ENCODE measurements at regions not wholly inside any gene's neighbourhood (a gene's known extent, or its start where the extent isn't known, plus 50 kb on each side); places are given as distances from the start of the nearest gene placed in this dataset.

- DNase-seq (ENCODE audit: low spot score): no peak
Observed at GRCh38 chr6:145486306-145486705, 249.0 kb downstream of the EPM2A start.

- no peak for DNase-seq (ENCODE audit: low spot score)
Observed at GRCh38 chr6:145489583-145489982, 245.7 kb downstream of the EPM2A start.

GRCh38 chr6:145490068-145490467 lies 245.3 kb downstream of the EPM2A start:
- no peak for DNase-seq (ENCODE audit: low spot score)

- DNase-seq (ENCODE audit: low spot score): no peak
Observed at GRCh38 chr6:145491126-145491525, 244.2 kb downstream of the EPM2A start.

- no peak for DNase-seq (ENCODE audit: low spot score)
Observed at GRCh38 chr6:145497006-145497405, 238.3 kb downstream of the EPM2A start.

GRCh38 chr6:145498425-145498824 lies 236.9 kb downstream of the EPM2A start:
- no peak for DNase-seq (ENCODE audit: low spot score)

- DNase-seq (ENCODE audit: low spot score): no peak
Observed at GRCh38 chr6:145502416-145502815, 232.9 kb downstream of the EPM2A start.

- DNase-seq (ENCODE audit: low spot score): no peak
Observed at GRCh38 chr6:145506136-145506535, 229.2 kb downstream of the EPM2A start.

- DNase-seq (ENCODE audit: low spot score): no peak
Observed at GRCh38 chr6:145506565-145506964, 228.8 kb downstream of the EPM2A start.

GRCh38 chr6:145507239-145507638 lies 228.1 kb downstream of the EPM2A start:
- DNase-seq (ENCODE audit: low spot score): no peak

- no peak for DNase-seq (ENCODE audit: low spot score)
Observed at GRCh38 chr6:145508107-145508506, 227.2 kb downstream of the EPM2A start.

GRCh38 chr6:145517492-145517891 lies 217.8 kb downstream of the EPM2A start:
- no peak for DNase-seq (ENCODE audit: low spot score)

- no peak for DNase-seq (ENCODE audit: low spot score)
Observed at GRCh38 chr6:145525038-145525437, 210.3 kb downstream of the EPM2A start.

- DNase-seq (ENCODE audit: low spot score): no peak
Observed at GRCh38 chr6:145529582-145529981, 205.7 kb downstream of the EPM2A start.

GRCh38 chr6:145530454-145530853 lies 204.9 kb downstream of the EPM2A start:
- DNase-seq (ENCODE audit: low spot score): no peak

- no peak for DNase-seq (ENCODE audit: low spot score)
Observed at GRCh38 chr6:145531032-145531431, 204.3 kb downstream of the EPM2A start.

- DNase-seq (ENCODE audit: low spot score): no peak
Observed at GRCh38 chr6:145531822-145532221, 203.5 kb downstream of the EPM2A start.

- DNase-seq (ENCODE audit: low spot score): no peak
Observed at GRCh38 chr6:145532361-145532760, 203.0 kb downstream of the EPM2A start.

- DNase-seq (ENCODE audit: low spot score): no peak
Observed at GRCh38 chr6:145534989-145535388, 200.3 kb downstream of the EPM2A start.

GRCh38 chr6:145538989-145539388 lies 196.3 kb downstream of the EPM2A start:
- DNase-seq (ENCODE audit: low spot score): no peak

- DNase-seq (ENCODE audit: low spot score): no peak
Observed at GRCh38 chr6:145539831-145540230, 195.5 kb downstream of the EPM2A start.

GRCh38 chr6:145540741-145541140 lies 194.6 kb downstream of the EPM2A start:
- no peak for DNase-seq (ENCODE audit: low spot score)

- DNase-seq (ENCODE audit: low spot score): peak; percentile 50
Observed at GRCh38 chr6:145544041-145544440, 191.3 kb downstream of the EPM2A start.

GRCh38 chr6:145544514-145544913 lies 190.8 kb downstream of the EPM2A start:
- DNase-seq (ENCODE audit: low spot score): no peak

GRCh38 chr6:145546265-145546664 lies 189.1 kb downstream of the EPM2A start:
- no peak for DNase-seq (ENCODE audit: low spot score)
